ENCODE measurements at regions not wholly inside any gene's neighbourhood (a gene's known extent, or its start where the extent isn't known, plus 50 kb on each side); places are given as distances from the start of the nearest gene placed in this dataset.

GRCh38 chr16:52296076-52296475 lies 250.9 kb downstream of the TOX3 start:
- H3K9me2 ChIP-seq (ENCODE audit: insufficient read depth), result no peaks in the 10 kb centered on the region
- H3K4me3 ChIP-seq (replicated peaks in 1 of 2; ENCODE audit: low read depth in 1 of 2, low read length in 2 of 2), result no peak overlapping the region
- RAD21 ChIA-PET (ENCODE audit: low non-redundant PET in 1 of 2, low total read pairs in 2 of 2, uncharacterized antibody in 2 of 2, unreplicated experiment in 2 of 2), result no interaction called here
- no peaks in the 10 kb centered on the region for H4K20me1 ChIP-seq (ENCODE audit: insufficient read depth)
- H3K27ac ChIP-seq (ENCODE audit: low read depth, low read length), result no peak overlapping the region
- CTCF ChIA-PET, result no interaction called here
- H3K79me2 ChIP-seq (ENCODE audit: insufficient read depth, low read length), result no peaks in the 10 kb centered on the region
- no peaks in the 10 kb centered on the region for H3K36me3 ChIP-seq (ENCODE audit: control insufficient read depth in 1 of 2, insufficient read depth in 2 of 2, low read length in 2 of 2)
- H3K4me1 ChIP-seq (ENCODE audit: control insufficient read depth in 1 of 2, insufficient read depth in 2 of 2, low read length in 2 of 2), result no peaks in the 10 kb centered on the region
- no peak overlapping the region for H3K4me2 ChIP-seq (ENCODE audit: low read length)
- POLR2A ChIA-PET, result no interaction called here
- no peak overlapping the region for H3K9ac ChIP-seq (ENCODE audit: low read length)
- H3K9me3 ChIP-seq (ENCODE audit: control insufficient read depth in 1 of 2, insufficient read depth in 1 of 2, low read depth in 1 of 2, low read length in 2 of 2), result peaks cover 7 to 24% of the 10 kb centered on the region in 2 experiments; a peak in 2 of 4 replicates
- H2AFZ ChIP-seq (ENCODE audit: low read depth, low read length, poor library complexity, severe bottlenecking), result no peak overlapping the region
- DNase-seq (ENCODE audit: low read depth, low spot score) (no peak), ATAC-seq (no peak)
- H3K27me3 ChIP-seq (ENCODE audit: insufficient read depth, low read length), result no peaks in the 10 kb centered on the region
- TF ChIP-seq EZH2phosphoT487 (IDR thresholded peaks at IDR 0.05; ENCODE audit: borderline replicate concordance) (no peak), POLR2AphosphoS5 (IDR thresholded peaks at IDR 0.05; ENCODE audit: low read depth, low read length) (no peak), REST (IDR thresholded peaks at IDR 0.05; ENCODE audit: low read depth) (no peak), ZFX (IDR thresholded peaks at IDR 0.05) (no peak), RAD21 (IDR thresholded peaks at IDR 0.05; ENCODE audit: low read depth) (no peak), SIN3A (IDR thresholded peaks at IDR 0.05; ENCODE audit: low read depth) (no peak), POLR2A (IDR thresholded peaks at IDR 0.05; ENCODE audit: borderline replicate concordance, extremely low read depth, insufficient read depth, insufficient read length) (no peak), SP1 (IDR thresholded peaks at IDR 0.05; ENCODE audit: low read depth) (no peak), ATF3 (IDR thresholded peaks at IDR 0.05) (no peak), ZBTB33 (IDR thresholded peaks at IDR 0.05; ENCODE audit: extremely low read depth, insufficient replicate concordance, low read length) (no peak), YY1 (IDR thresholded peaks at IDR 0.05; ENCODE audit: extremely low read depth, insufficient replicate concordance, low read depth, low read length) (no peak), EGR1 (IDR thresholded peaks at IDR 0.05; ENCODE audit: low read depth) (no peak)
- intact Hi-C loops (cut with micrococcal nuclease), result no loop called here
- no TSS peak for BruUV-seq (replicated peaks)
